Sigmoid colon (tissue), 4 donors: ENCODE measurements at regions not wholly inside any gene's neighbourhood (a gene's known extent, or its start where the extent isn't known, plus 50 kb on each side); places are given as distances from the start of the nearest gene placed in this dataset.

Source experiments
- EP300 ChIP-seq, 4 donors: sonication (generic); formaldehyde crosslinking; IDR thresholded peaks; one replicate each; pipeline ENCODE4 v1.6.1; 2017; ENCODE audit warnings: antibody characterized with exemption in 4 of 4
- POLR2A ChIP-seq, 2 donors: fragments of 450-650 bp; IDR thresholded peaks; one replicate each; pipeline ENCODE4 v1.6.1; 2016; ENCODE audit warnings: antibody characterized with exemption in 2 of 2, mild to moderate bottlenecking in 2 of 2, moderate library complexity in 2 of 2
- POLR2AphosphoS5 ChIP-seq, 4 donors: sonication (generic); formaldehyde crosslinking; IDR thresholded peaks; one replicate each; pipeline ENCODE4 v1.6.1; 2017; ENCODE audit warnings: antibody characterized with exemption in 4 of 4

GRCh38 chr10:6674291-6674690, 94.2 kb upstream of the PRKCQ start:
- TF ChIP-seq POLR2AphosphoS5 (IDR thresholded peaks at IDR 0.05) (no peak), POLR2A (IDR thresholded peaks at IDR 0.05) (no peak), EP300 (IDR thresholded peaks at IDR 0.05) (no peak)
